CD14-positive monocyte (primary cell): ENCODE measurements at regions not wholly inside any gene's neighbourhood (a gene's known extent, or its start where the extent isn't known, plus 50 kb on each side); places are given as distances from the start of the nearest gene placed in this dataset.

Experiments
- DNase-seq, 3 donors: peaks; one replicate each; pipeline ENCODE4 v3.0.0-alpha.2; 2011 to 2022
- H2AFZ ChIP-seq: 2 replicates; pipeline ENCODE4 v1.6.0; 2012; ENCODE audit warnings: mild to moderate bottlenecking, low read depth, low read length, inconsistent platforms; ENCODE audit not compliant: insufficient read depth, poor library complexity, severe bottlenecking
- H3K27ac ChIP-seq, 2 donors: 1 replicate in 1 of 2; 2 replicates in 1 of 2; pipeline ENCODE4 v1.5.1; 2012 to 2013; ENCODE audit warnings: low read length in 2 of 2, control low read depth in 1 of 2, inconsistent platforms in 1 of 2, low read depth in 1 of 2, mild to moderate bottlenecking in 1 of 2
- H3K27me3 ChIP-seq, 2 donors: one replicate each; pipeline versions ENCODE4 v1.6.0 to v1.6.1; 2011 to 2013; ENCODE audit warnings: low read length in 2 of 2; ENCODE audit not compliant: control insufficient read depth in 2 of 2, insufficient read depth in 2 of 2
- H3K36me3 ChIP-seq, 2 donors: replicated peaks in 1 of 2; 1 replicate in 1 of 2; 2 replicates in 1 of 2; pipeline versions ENCODE4 v1.5.1 to v1.6.1; 2012 to 2013; ENCODE audit warnings: low read length in 2 of 2, control low read depth in 1 of 2, inconsistent platforms in 1 of 2, mild to moderate bottlenecking in 1 of 2; ENCODE audit not compliant: insufficient read depth in 2 of 2, control insufficient read depth in 1 of 2
- H3K4me1 ChIP-seq, 2 donors: 1 replicate in 1 of 2; 2 replicates in 1 of 2; pipeline versions ENCODE4 v1.5.1 to v1.6.1; 2012 to 2013; ENCODE audit warnings: low read length in 2 of 2, control low read depth in 1 of 2, inconsistent platforms in 1 of 2, mild to moderate bottlenecking in 1 of 2, moderate library complexity in 1 of 2; ENCODE audit not compliant: insufficient read depth in 2 of 2, control insufficient read depth in 1 of 2
- H3K4me2 ChIP-seq: replicated peaks from 2 replicates; pipeline ENCODE3; 2012; ENCODE audit warnings: low read length, moderate library complexity, mild to moderate bottlenecking; ENCODE audit not compliant: poor library complexity, severe bottlenecking; ENCODE audit errors: extremely low read depth
- H3K4me3 ChIP-seq, 3 experiments: fragments of 200-600 bp in 1 of 3; sonication (generic) in 1 of 3; replicated peaks in 1 of 3; 1 replicate in 2 of 3; 2 replicates in 1 of 3; pipeline ENCODE4 v1.5.1; 2011 to 2013; ENCODE audit warnings: low read length in 3 of 3, mild to moderate bottlenecking in 3 of 3, control low read depth in 2 of 3, low read depth in 2 of 3, inconsistent platforms in 1 of 3, moderate library complexity in 1 of 3
- H3K79me2 ChIP-seq: 2 replicates; pipeline ENCODE4 v1.6.0; 2012; ENCODE audit warnings: mild to moderate bottlenecking, control low read depth, inconsistent platforms, low read length, moderate library complexity; ENCODE audit not compliant: insufficient read depth
- H3K9ac ChIP-seq: 2 replicates; pipeline ENCODE4 v1.6.0; 2017; ENCODE audit warnings: low read length, mild to moderate bottlenecking; ENCODE audit not compliant: insufficient read depth, poor library complexity, severe bottlenecking
- H3K9me3 ChIP-seq, 2 donors: replicated peaks in 1 of 2; 1 replicate in 1 of 2; 2 replicates in 1 of 2; pipeline versions ENCODE4 v1.5.1 to v1.6.1; 2012 to 2013; ENCODE audit warnings: low read length in 2 of 2, control low read depth in 1 of 2; ENCODE audit not compliant: control insufficient read depth in 1 of 2, insufficient read depth in 1 of 2
- H4K20me1 ChIP-seq: 2 replicates; pipeline ENCODE4 v1.6.0; 2012; ENCODE audit warnings: mild to moderate bottlenecking, low read length, control low read depth, moderate library complexity; ENCODE audit not compliant: insufficient read depth
- H3K27ac Mint-ChIP-seq, 7 donors: one replicate each; pipeline ENCODE4 v1.8.0; 2020; ENCODE audit warnings: mild to moderate bottlenecking in 7 of 7, mixed read lengths in 7 of 7, moderate library complexity in 6 of 7, inconsistent platforms in 2 of 7
- H3K27me3 Mint-ChIP-seq, 3 donors: one replicate each; pipeline ENCODE4 v1.8.0; 2021 to 2022; ENCODE audit warnings: low read depth in 3 of 3, mild to moderate bottlenecking in 3 of 3, mixed read lengths in 3 of 3, moderate library complexity in 3 of 3, inconsistent platforms in 1 of 3
- H3K36me3 Mint-ChIP-seq, 2 donors: one replicate each; pipeline ENCODE4 v1.8.0; 2020; ENCODE audit warnings: mixed read lengths in 2 of 2, inconsistent platforms in 1 of 2, mild to moderate bottlenecking in 1 of 2
- H3K4me1 Mint-ChIP-seq: one replicate; pipeline ENCODE4 v1.8.0; 2020; ENCODE audit warnings: mild to moderate bottlenecking, mixed read lengths
- H3K4me3 Mint-ChIP-seq, 2 donors: one replicate each; pipeline ENCODE4 v1.8.0; 2020; ENCODE audit warnings: mild to moderate bottlenecking in 2 of 2, mixed read lengths in 2 of 2, moderate library complexity in 1 of 2
- H3K9me3 Mint-ChIP-seq, 7 donors: one replicate each; pipeline ENCODE4 v1.8.0; 2020 to 2022; ENCODE audit warnings: mixed read lengths in 7 of 7, mild to moderate bottlenecking in 6 of 7, moderate library complexity in 6 of 7, inconsistent platforms in 2 of 7
- CTCF ChIP-seq: fragments of 200-600 bp; IDR thresholded peaks from one replicate; pipeline ENCODE4 v1.8.0; 2022; ENCODE audit warnings: antibody characterized with exemption, mild to moderate bottlenecking
- WGBS: methylation state at CpG from one replicate; pipeline ENCODE4 v1.1.5; 2013; ENCODE audit warnings: missing lambda C conversion rate; ENCODE audit not compliant: insufficient coverage; 5-methylcytosine and 5-hydroxymethylcytosine counted together
- intact Hi-C, 2 donors: fragments of 100-400 bp; cut with micrococcal nuclease; formaldehyde crosslinking; loops; one replicate each; pipeline versions ENCODE4 v1.15.0 to v1.15.1; 2023

DNA sequence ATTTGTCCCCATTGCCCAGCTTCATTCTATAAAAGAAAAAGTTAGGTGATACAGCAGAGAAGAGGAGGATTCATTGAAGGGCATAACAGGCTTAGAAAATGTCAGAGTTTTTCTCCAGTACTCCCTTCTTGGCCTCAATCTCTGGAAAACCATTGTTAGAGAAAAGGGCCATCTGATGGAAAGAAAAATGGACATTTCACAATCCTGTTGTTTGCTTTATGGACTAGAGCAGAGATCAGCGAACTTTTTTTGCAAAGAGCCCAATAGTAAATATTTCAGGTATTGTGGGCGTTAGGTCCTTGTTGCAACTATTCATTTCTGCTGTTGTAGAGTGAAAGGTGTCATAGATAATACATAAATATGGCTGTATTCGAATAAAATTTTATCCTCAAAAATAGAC, 208.8 kb downstream of the TLE4 start:
- Histone ChIP-seq H3K79me2 (no peaks in the 10 kb centered on the region), H3K27ac (no peak overlapping the region), H3K4me1 (no peaks in the 10 kb centered on the region), H3K36me3 (no peaks in the 10 kb centered on the region), H3K4me3 (no peak overlapping the region), H3K4me2 (no peak overlapping the region), H3K9me3 (peaks cover 0 to 8% of the 10 kb centered on the region in 2 donors), H4K20me1 (no peaks in the 10 kb centered on the region), H2AFZ (no peak overlapping the region), H3K9ac (no peak overlapping the region), H3K27me3 (no peaks in the 10 kb centered on the region)
- no peak overlapping the region for H3K27ac Mint-ChIP-seq
- peaks cover 0 to 6% (median 2%) of the 10 kb centered on the region in 3 donors for H3K27me3 Mint-ChIP-seq
- DNase-seq, result no peak
- WGBS, result no CpG with 5 or more reads among the region's 3 CpGs
- H3K9me3 Mint-ChIP-seq, result peaks cover 2 to 11% (median 4%) of the 10 kb centered on the region in 7 donors
- H3K4me3 Mint-ChIP-seq, result no peak overlapping the region
- TF ChIP-seq CTCF, result no peak
- no peaks in the 10 kb centered on the region for H3K4me1 Mint-ChIP-seq
- no peaks in the 10 kb centered on the region for H3K36me3 Mint-ChIP-seq
- intact Hi-C loops, result no loop called here

DNA sequence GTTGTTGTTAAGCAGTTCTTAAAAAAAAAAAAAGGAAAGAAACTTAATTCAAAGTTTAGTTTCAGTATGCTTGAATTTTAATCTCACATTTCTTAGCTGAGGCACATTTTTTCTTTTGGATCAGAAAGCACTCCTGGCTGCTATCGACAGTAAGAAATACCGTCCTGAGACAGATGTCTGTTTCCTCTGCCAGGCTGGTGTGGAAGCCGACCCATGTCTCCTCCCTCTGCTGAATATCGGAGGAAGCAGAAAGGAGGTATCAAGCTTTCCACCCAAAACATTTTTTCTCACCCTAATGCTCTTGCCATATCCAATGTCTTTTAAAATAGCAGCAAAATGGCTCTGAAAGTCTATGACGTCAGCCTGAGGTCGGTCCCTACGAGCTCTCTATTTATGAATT, 208.1 kb downstream of the TLE4 start:
- H3K36me3 Mint-ChIP-seq, result no peaks in the 10 kb centered on the region
- Histone ChIP-seq H3K9me3 (peaks cover 0 to 8% of the 10 kb centered on the region in 2 donors), H3K4me3 (no peak overlapping the region), H3K4me1 (no peaks in the 10 kb centered on the region), H3K9ac (no peak overlapping the region), H4K20me1 (no peaks in the 10 kb centered on the region), H2AFZ (no peak overlapping the region), H3K27me3 (no peaks in the 10 kb centered on the region), H3K4me2 (no peak overlapping the region), H3K36me3 (no peaks in the 10 kb centered on the region), H3K27ac (no peak overlapping the region), H3K79me2 (no peaks in the 10 kb centered on the region)
- no peaks in the 10 kb centered on the region for H3K4me1 Mint-ChIP-seq
- peaks cover 2 to 11% (median 5%) of the 10 kb centered on the region in 7 donors for H3K9me3 Mint-ChIP-seq
- no peak for DNase-seq
- no peak for TF ChIP-seq CTCF
- peaks cover 0 to 6% (median 2%) of the 10 kb centered on the region in 3 donors for H3K27me3 Mint-ChIP-seq
- H3K27ac Mint-ChIP-seq, result no peak overlapping the region
- intact Hi-C loops, result no loop called here
- 98% methylated on average over 5 of the region's 7 CpGs for WGBS
- H3K4me3 Mint-ChIP-seq, result no peak overlapping the region
